Fibroblast of lung (primary cell): ENCODE measurements at regions not wholly inside any gene's neighbourhood (a gene's known extent, or its start where the extent isn't known, plus 50 kb on each side); places are given as distances from the start of the nearest gene placed in this dataset.

Experiments
- CTCF ChIP-seq, 2 donors: IDR thresholded peaks in 1 of 2; conservative IDR thresholded peaks in 1 of 2; 1 replicate in 1 of 2; 2 replicates in 1 of 2; pipeline ENCODE4 v1.5.1; 2011 to 2012; ENCODE audit warnings: low read length in 2 of 2, control low read depth in 1 of 2, inconsistent platforms in 1 of 2, low read depth in 1 of 2, mild to moderate bottlenecking in 1 of 2
- EZH2 ChIP-seq: IDR thresholded peaks from 2 replicates; pipeline ENCODE4 v1.5.1; 2012; ENCODE audit warnings: low read length, control low read depth, mild to moderate bottlenecking; ENCODE audit errors: missing control alignments

- no peak for TF ChIP-seq EZH2
- no peak for TF ChIP-seq CTCF (conservative IDR thresholded peaks at IDR 0.05 in 1 of 2, IDR thresholded peaks at IDR 0.05 in 1 of 2; ENCODE audit: low read depth in 1 of 2, low read length in 2 of 2)
Observed at GRCh38 chr3:71951361-71951760, 166.4 kb upstream of the PROK2 start.
